ENCODE measurements at regions not wholly inside any gene's neighbourhood (a gene's known extent, or its start where the extent isn't known, plus 50 kb on each side); places are given as distances from the start of the nearest gene placed in this dataset.

- intact Hi-C loops (cut with DNase I) = no loop called here
- H3K4me3 ChIP-seq = no peak overlapping the region
- no peaks in the 10 kb centered on the region for H3K36me3 ChIP-seq
- WGBS = 55% methylated on average over 4 of the region's 4 CpGs
- no peak overlapping the region for H3K27ac ChIP-seq
- DNase-seq (ENCODE audit: low spot score) = no peak
- TF ChIP-seq CTCF (IDR thresholded peaks at IDR 0.05) (no peak), POLR2A (IDR thresholded peaks at IDR 0.05) (no peak)
- H3K4me1 ChIP-seq (replicated peaks) = no peaks in the 10 kb centered on the region
- no peaks in the 10 kb centered on the region for H3K27me3 ChIP-seq (replicated peaks; ENCODE audit: insufficient read depth)
- no peaks in the 10 kb centered on the region for H3K9me3 ChIP-seq
These were observed 366.1 kb upstream of the CRIM1 start for GRCh38 chr2:35989503-35989902.

DNA sequence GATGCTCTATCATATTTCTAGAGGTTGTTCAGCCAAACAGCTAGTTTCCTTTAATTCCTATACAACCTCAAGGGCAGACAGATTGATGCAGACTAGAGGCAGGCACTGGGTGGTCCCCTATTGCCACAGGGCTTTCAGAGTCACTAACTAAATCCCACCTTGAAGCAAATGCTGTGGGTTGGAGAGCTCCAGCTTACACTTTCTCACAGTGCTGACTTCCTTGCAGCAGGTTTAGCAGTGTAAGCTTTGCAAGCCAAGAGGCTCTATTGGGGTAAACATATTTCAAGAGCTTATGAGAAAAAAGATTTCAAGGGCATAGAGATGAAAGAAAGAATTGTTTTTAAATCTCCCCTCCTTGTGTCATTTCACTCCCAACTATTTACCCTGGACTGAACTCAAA lies 366.5 kb upstream of the CRIM1 start:
- intact Hi-C loops (cut with DNase I) = no loop called here
- DNase-seq (ENCODE audit: low spot score) = no peak
- Histone ChIP-seq H3K4me1 (replicated peaks) (no peaks in the 10 kb centered on the region), H3K27ac (no peak overlapping the region), H3K27me3 (replicated peaks; ENCODE audit: insufficient read depth) (no peaks in the 10 kb centered on the region), H3K36me3 (no peaks in the 10 kb centered on the region), H3K4me3 (no peak overlapping the region), H3K9me3 (no peaks in the 10 kb centered on the region)
- TF ChIP-seq POLR2AphosphoS5 (IDR thresholded peaks at IDR 0.05) (no peak), CTCF (IDR thresholded peaks at IDR 0.05) (no peak), POLR2A (IDR thresholded peaks at IDR 0.05) (no peak)

GRCh38 chr2:35986871-35987270 lies 368.7 kb upstream of the CRIM1 start:
- Histone ChIP-seq H3K27me3 (replicated peaks; ENCODE audit: insufficient read depth) (no peaks in the 10 kb centered on the region), H3K4me3 (no peak overlapping the region), H3K36me3 (no peaks in the 10 kb centered on the region), H3K4me1 (replicated peaks) (no peaks in the 10 kb centered on the region), H3K27ac (no peak overlapping the region), H3K9me3 (no peaks in the 10 kb centered on the region)
- no peak for DNase-seq (ENCODE audit: low spot score)
- intact Hi-C loops (cut with DNase I) = no loop called here
- 100% methylated on average over 2 of the region's 2 CpGs for WGBS
- no peak for TF ChIP-seq POLR2A (IDR thresholded peaks at IDR 0.05)
- no peak for TF ChIP-seq CTCF (IDR thresholded peaks at IDR 0.05)
- TF ChIP-seq POLR2AphosphoS5 (IDR thresholded peaks at IDR 0.05) = no peak

- DNase-seq (ENCODE audit: low spot score) = no peak
- TF ChIP-seq POLR2A (IDR thresholded peaks at IDR 0.05) = no peak
- no peak for TF ChIP-seq POLR2AphosphoS5 (IDR thresholded peaks at IDR 0.05)
- TF ChIP-seq CTCF (IDR thresholded peaks at IDR 0.05) = no peak
- H3K27me3 ChIP-seq (replicated peaks; ENCODE audit: insufficient read depth) = no peaks in the 10 kb centered on the region
- no peaks in the 10 kb centered on the region for H3K36me3 ChIP-seq
- WGBS = 92% methylated on average over 1 of the region's 1 CpG
- intact Hi-C loops (cut with DNase I) = no loop called here
- no peak overlapping the region for H3K4me3 ChIP-seq
- no peak overlapping the region for H3K27ac ChIP-seq
- no peaks in the 10 kb centered on the region for H3K4me1 ChIP-seq (replicated peaks)
- H3K9me3 ChIP-seq = no peaks in the 10 kb centered on the region
These were observed 377.4 kb upstream of the CRIM1 start for GRCh38 chr2:35978218-35978617.

DNA sequence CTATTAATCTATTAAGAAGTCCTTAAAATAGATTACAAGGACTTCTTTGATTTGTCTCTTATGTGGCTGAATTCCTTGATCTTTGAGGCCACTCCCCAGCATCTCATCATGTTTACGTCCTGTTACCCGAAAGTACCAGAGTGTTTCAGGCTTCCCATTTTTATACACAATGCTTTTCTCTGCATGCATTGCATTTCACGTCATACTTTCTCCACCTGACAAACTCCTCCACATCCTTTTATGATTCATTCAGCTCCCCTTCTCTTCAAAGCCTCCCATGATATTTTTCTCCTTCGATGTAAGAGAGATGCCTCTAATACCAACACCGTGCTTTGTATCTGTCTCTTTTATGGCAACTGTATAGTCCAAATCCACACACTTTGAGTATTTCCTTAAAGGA lies 379.0 kb upstream of the CRIM1 start:
- TF ChIP-seq POLR2A (IDR thresholded peaks at IDR 0.05) = no peak
- TF ChIP-seq CTCF (IDR thresholded peaks at IDR 0.05) = no peak
- no peak for TF ChIP-seq POLR2AphosphoS5 (IDR thresholded peaks at IDR 0.05)
- Histone ChIP-seq H3K27me3 (replicated peaks; ENCODE audit: insufficient read depth) (no peaks in the 10 kb centered on the region), H3K27ac (no peak overlapping the region), H3K4me3 (no peak overlapping the region), H3K9me3 (no peaks in the 10 kb centered on the region), H3K4me1 (replicated peaks) (no peaks in the 10 kb centered on the region), H3K36me3 (no peaks in the 10 kb centered on the region)
- no peak for DNase-seq (ENCODE audit: low spot score)
- intact Hi-C loops (cut with DNase I) = no loop called here
- 94% methylated on average over 5 of the region's 5 CpGs for WGBS

Data from prostate gland (tissue), 2 donors.